ENCODE measurements at regions not wholly inside any gene's neighbourhood (a gene's known extent, or its start where the extent isn't known, plus 50 kb on each side); places are given as distances from the start of the nearest gene placed in this dataset.
"Not testable (repeated sequence)": the region's sequence is repeated elsewhere in the genome, so short reads cannot be mapped to it uniquely, and the experiment has no call there.

- no peak for DNase-seq
Observed at GRCh38 chr10:6713716-6714115, 133.6 kb upstream of the PRKCQ start.

DNA sequence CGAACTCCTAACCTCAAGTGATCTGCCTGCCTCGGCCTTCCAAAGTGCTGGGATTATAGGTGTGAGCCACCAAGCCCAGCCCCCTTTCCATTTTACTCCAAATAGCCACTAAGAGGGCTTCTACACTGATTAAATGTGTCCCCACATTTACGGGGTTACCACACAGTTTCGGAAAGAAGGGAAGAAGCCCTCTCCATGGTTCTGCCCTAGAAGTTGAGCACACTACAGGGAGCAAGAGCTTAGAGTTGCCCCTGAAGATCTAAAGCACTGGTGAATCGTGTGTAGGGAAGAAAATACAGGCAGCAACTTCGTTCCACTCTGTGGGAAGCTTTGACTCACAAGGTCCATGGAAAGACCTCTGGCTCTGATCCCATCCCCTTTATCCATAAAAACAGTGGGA, 133.0 kb upstream of the PRKCQ start:
- no peak for DNase-seq

DNA sequence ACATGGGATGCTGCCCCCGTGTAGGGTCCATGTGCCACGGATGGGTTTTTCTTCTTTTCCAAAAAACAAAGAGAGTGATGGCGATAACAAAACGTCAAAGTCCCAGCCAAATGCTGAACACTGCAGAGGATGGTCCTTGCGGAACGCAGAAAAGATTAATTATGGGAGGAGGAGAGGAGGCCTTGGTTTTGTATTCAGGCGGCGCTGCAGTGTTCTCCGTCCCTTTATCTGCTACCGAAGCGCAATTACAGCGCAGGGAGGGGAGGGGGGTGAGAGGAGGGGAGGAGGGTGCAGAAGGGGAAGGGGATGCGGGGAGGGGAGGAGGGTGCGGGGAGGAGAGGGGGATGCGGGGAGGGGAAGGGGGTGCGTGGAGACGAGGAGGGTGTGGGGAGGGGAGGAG, 131.8 kb upstream of the PRKCQ start:
- DNase-seq: no peak

DNA sequence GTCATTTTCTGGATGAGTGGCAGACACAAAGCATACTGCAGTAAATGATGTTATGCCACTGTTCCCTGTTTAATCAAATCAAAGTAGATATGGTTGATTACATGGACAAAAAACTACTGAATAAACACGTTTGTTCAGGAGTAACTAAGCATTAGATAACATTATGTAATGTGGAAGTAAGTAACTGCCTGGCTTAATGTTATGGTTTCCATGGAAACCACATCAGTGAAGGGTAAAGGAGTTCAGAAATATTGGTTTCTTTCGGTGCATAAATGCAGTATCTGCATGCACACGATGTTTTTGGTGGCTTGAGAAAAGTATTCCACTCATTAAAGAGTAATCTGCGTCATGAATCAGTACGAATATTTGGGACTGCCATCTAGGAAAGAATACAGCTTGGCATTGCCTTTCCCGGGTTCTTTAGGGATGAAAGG, 131.3 kb upstream of the PRKCQ start:
- DNase-seq: no peak

- no peak for DNase-seq
Observed at GRCh38 chr10:6707352-6707751, 127.3 kb upstream of the PRKCQ start.

- DNase-seq: no peak
Observed at GRCh38 chr10:6706725-6707124, 126.6 kb upstream of the PRKCQ start.

GRCh38 chr10:6704896-6705295, 124.8 kb upstream of the PRKCQ start:
- DNase-seq: no peak

- not testable (repeated sequence) for DNase-seq
Observed at GRCh38 chr10:6702833-6703232, 122.8 kb upstream of the PRKCQ start.

- DNase-seq: no peak
Observed at GRCh38 chr10:6702030-6702429, 122.0 kb upstream of the PRKCQ start.

DNA sequence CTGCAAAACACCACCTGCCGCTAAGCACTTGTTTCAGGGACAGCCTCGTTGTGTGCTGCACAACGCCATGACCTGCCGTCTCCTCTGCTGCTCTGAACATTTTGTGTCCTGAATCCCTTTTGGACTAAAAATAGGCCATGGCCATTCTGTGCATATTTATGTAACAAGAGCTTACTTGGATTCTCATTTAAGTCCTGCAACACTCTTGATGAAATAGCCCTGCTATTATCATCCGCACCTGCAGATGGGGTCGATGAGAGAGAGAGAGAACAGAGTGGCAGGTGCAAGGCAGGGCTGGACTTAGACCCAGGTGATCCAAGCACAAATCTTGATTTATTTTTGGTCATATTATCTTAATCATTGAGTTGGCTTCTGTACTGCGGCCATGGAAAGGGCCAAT, 121.2 kb upstream of the PRKCQ start:
- no peak for DNase-seq

DNA sequence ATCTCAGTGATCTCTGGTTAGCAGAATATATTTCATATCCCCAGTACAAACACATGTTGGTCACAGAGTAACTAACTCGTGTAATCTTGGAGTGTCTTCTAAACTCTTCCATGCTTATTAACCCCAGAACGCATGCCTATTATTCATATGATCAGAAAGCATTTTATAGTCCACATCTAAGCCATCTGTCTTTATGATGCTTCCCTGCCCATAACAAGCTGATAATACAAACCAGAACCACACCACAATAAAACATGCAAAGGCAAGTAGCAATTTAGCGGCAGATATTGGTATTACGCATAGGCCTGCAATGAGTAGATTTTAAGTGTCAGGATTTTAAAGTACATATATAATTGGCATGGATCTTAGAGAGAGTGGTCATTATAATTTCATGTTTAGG, 120.0 kb upstream of the PRKCQ start:
- no peak for DNase-seq

- DNase-seq: no peak
Observed at GRCh38 chr10:6699336-6699735, 119.3 kb upstream of the PRKCQ start.

- no peak for DNase-seq
Observed at GRCh38 chr10:6695519-6695918, 115.4 kb upstream of the PRKCQ start.

- no peak for DNase-seq
Observed at GRCh38 chr10:6694447-6695140, 114.5 kb upstream of the PRKCQ start.

- no peak for DNase-seq
Observed at GRCh38 chr10:6692856-6693255, 112.8 kb upstream of the PRKCQ start.

GRCh38 chr10:6692103-6692502, 112.0 kb upstream of the PRKCQ start:
- DNase-seq: no peak

- no peak for DNase-seq
Observed at GRCh38 chr10:6689036-6689435, 109.0 kb upstream of the PRKCQ start.

GRCh38 chr10:6680735-6681134, 100.7 kb upstream of the PRKCQ start:
- DNase-seq: no peak

DNA sequence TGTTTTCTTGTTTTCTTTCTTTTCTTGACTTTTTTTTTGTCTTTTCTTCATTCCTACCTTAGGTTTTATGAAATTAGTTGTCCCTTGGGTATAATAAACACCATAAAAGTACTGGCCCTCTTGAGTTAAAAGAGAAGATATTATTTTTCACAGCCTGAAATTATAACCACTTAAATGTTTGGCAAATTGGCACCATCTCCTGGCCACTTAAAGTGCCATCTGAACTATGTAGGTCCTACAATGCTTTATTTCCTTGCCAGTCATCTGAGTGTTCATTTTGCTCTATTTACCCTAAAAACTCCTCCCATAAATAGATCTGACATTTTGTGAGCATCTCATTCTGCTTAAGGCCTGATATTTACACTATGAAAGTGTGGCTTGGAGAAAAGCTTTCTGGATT, 98.9 kb upstream of the PRKCQ start:
- DNase-seq: no peak

DNA sequence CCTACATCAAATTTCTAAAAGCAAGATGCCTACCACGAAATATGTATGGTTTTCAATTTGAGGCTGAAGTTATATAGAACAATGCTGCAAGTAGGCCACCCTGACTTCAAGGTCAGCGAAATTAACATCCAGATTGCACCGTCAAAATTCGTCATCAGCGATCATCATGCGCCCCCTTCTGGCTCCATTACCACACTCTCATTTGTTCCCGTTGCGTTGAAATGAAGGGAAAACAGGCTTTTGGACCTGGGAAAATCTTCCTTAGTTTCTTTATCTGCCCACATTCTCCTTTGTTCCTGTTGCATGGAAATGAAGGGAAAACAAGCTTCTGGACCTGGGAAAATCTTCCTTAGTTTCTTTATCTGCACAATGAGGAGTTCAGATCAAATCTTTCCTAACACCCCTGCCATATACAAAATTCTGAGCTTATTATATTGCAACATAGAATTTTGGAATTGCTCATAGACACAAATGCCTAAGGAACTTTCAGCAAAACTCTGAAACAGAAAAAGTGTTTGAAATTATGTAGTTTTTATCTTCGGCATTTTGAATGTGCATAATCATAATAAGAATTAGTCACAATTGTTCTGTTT, 98.2 kb upstream of the PRKCQ start:
- peak; percentile 63 for DNase-seq

DNA sequence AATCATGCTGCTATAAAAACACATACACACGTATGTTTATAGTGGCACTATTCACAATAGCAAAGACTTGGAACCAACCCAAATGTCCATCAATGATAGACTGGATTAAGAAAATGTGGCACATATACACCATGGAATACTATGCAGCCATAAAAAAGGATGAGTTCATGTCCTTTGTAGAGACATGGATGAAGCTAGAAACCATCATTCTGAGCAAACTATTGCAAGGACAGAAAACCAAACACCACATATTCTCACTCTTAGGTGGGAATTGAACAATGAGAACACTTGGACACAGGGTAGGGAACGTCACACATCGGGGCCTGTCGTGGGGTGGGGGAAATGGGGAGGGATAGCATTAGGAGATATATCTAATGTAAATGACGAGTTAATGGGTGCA, 97.1 kb upstream of the PRKCQ start:
- not testable (repeated sequence) for DNase-seq

DNA sequence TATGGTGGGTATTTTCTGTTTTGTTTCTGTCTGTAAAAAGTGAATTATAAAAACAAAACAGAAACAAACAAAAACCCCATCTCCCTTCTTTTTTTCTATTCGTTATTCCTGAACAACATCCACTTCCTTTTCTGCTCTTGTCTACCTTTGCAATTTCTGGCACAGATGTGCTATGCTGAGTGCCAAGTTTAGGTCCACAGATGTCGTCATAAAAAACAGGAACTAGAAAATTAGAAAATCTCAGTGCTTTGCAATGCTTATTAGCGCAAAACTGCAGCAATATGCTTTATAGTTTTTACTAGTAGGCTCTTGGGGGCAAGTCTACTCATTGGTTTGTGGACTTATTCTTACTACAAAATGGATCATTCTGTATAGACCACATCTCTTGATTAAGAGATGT, 94.2 kb upstream of the PRKCQ start:
- no peak for DNase-seq

DNA sequence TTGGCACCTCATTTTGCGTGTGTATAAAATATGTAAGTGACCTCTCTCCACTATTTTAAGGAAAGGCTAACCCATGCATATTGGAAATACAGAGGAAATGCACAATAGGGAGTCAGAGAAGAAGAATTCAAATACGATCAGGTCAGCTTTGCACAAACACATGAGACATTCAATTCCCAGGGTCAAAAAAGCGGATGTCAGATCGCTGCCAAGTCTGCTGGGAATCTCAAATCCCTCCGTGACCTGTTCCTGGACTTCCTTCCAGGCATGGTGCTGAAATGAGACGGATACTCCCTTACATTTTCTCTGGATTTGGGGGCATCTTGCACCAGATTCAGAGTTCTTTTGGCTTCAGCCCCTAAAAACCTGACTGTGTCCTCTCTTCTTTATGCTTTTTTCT, 91.9 kb upstream of the PRKCQ start:
- no peak for DNase-seq

DNA sequence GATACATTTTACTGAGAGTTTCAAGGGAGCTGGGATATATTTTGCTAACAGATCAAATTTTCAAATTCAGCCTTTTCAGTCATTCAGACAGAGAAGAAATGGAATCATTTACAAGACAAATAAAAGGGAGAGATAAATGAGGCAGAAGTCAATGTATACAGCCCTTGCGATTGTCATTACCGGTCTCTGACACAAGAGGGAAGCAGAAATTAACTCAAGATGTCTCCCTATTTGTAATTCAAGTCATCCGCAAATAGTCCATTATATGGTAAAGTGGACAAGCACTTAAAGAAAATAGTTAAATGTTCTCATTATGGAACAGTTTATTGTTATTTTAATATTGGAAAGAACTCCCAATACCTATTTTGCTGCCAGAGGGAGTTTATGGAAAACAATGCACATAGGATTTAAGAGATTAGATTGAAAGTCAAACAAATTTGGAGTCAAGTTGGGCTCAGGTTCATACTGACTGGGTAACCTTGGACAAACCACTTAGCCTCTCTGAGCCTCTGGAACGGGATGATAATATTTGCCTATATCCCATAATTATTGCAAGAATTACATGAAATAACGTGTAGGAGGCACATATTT, 89.3 kb upstream of the PRKCQ start:
- DNase-seq: no peak
